ENCODE measurements at regions not wholly inside any gene's neighbourhood (a gene's known extent, or its start where the extent isn't known, plus 50 kb on each side); places are given as distances from the start of the nearest gene placed in this dataset.

- no peak for DNase-seq (ENCODE audit: low read depth)
Measured at GRCh38 chr6:169046483-169047192, 207.0 kb downstream of the THBS2 start.

GRCh38 chr6:169046021-169046420 is 207.6 kb downstream of the THBS2 start:
- DNase-seq (ENCODE audit: low read depth), result no peak

- DNase-seq (ENCODE audit: low read depth), result no peak
Measured at GRCh38 chr6:169045486-169045885, 208.2 kb downstream of the THBS2 start.

- DNase-seq (ENCODE audit: low read depth), result no peak
Measured at GRCh38 chr6:169044381-169045230, 209.0 kb downstream of the THBS2 start.

- DNase-seq (ENCODE audit: low read depth), result no peak
Measured at GRCh38 chr6:169042061-169042460, 211.6 kb downstream of the THBS2 start.

GRCh38 chr6:169041078-169041477 is 212.6 kb downstream of the THBS2 start:
- no peak for DNase-seq (ENCODE audit: low read depth)

GRCh38 chr6:169038691-169039090 is 215.0 kb downstream of the THBS2 start:
- DNase-seq (ENCODE audit: low read depth), result no peak

- DNase-seq (ENCODE audit: low read depth), result no peak
Measured at GRCh38 chr6:169035385-169036240, 218.0 kb downstream of the THBS2 start.

- no peak for DNase-seq (ENCODE audit: low read depth)
Measured at GRCh38 chr6:169034516-169035167, 219.0 kb downstream of the THBS2 start.

- no peak for DNase-seq (ENCODE audit: low read depth)
Measured at GRCh38 chr6:169029861-169030260, 223.8 kb downstream of the THBS2 start.

GRCh38 chr6:169028343-169028742 is 225.3 kb downstream of the THBS2 start:
- DNase-seq (ENCODE audit: low read depth), result no peak

- no peak for DNase-seq (ENCODE audit: low read depth)
Measured at GRCh38 chr6:169026175-169026574, 227.5 kb downstream of the THBS2 start.

GRCh38 chr6:169024047-169024660 is 229.5 kb downstream of the THBS2 start:
- no peak for DNase-seq (ENCODE audit: low read depth)

- DNase-seq (ENCODE audit: low read depth), result no peak
Measured at GRCh38 chr6:169023161-169023874, 230.3 kb downstream of the THBS2 start.

- DNase-seq (ENCODE audit: low read depth), result no peak
Measured at GRCh38 chr6:169022079-169022478, 231.6 kb downstream of the THBS2 start.

GRCh38 chr6:169020821-169021220 is 232.8 kb downstream of the THBS2 start:
- no peak for DNase-seq (ENCODE audit: low read depth)

GRCh38 chr6:169019727-169020491 is 233.7 kb downstream of the THBS2 start:
- no peak for DNase-seq (ENCODE audit: low read depth)

- DNase-seq (ENCODE audit: low read depth), result no peak
Measured at GRCh38 chr6:169019111-169019510, 234.5 kb downstream of the THBS2 start.

GRCh38 chr6:169016758-169017157 is 236.9 kb downstream of the THBS2 start:
- DNase-seq (ENCODE audit: low read depth), result no peak

Measured in activated T-helper 9 cell treated with anti-CD3 and anti-CD28 coated beads, Interleukin-2, amount 50 U/mL, for 16 hours (primary cell).